Endothelial cell of umbilical vein (primary cell): ENCODE measurements at regions not wholly inside any gene's neighbourhood (a gene's known extent, or its start where the extent isn't known, plus 50 kb on each side); places are given as distances from the start of the nearest gene placed in this dataset.

Experiments used
- BruUV-seq: library from RNA; stranded (reverse); fragments of 400-500 nt; replicated peaks from 2 replicates; lab custom pipeline; 2021; lab: Mats Ljungman, UMichigan
- CTCF ChIA-PET: fragments of 300-600, 350-600 bp; sonication (Branson Sonifier 250); formaldehyde crosslinking; loops from one replicate; lab custom pipeline; 2021; ENCODE audit warnings: antibody characterized with exemption, inconsistent platforms; lab: Charles Lee
- POLR2A ChIA-PET: fragments of 300-600, 350-600 bp; sonication (Branson Sonifier 250); formaldehyde crosslinking; loops from one replicate; lab custom pipeline; 2021; ENCODE audit warnings: antibody characterized with exemption, inconsistent platforms; lab: Charles Lee
- DNase-seq: peaks from one replicate; pipeline ENCODE4 v3.0.0-alpha.2; 2011; ENCODE audit warnings: low read depth, low spot score
- FAIRE-seq: peaks from 2 replicates; lab custom pipeline; 2011; peaks lifted over from hg19 to GRCh38; lab: Jason Lieb, UNC
- H2AFZ ChIP-seq: 2 replicates; pipeline ENCODE4 v1.6.0; 2012; ENCODE audit warnings: low read depth, low read length, control low read depth, inconsistent platforms
- H3K27ac ChIP-seq: 2 replicates; pipeline ENCODE4 v1.5.1; 2011; ENCODE audit warnings: low read depth, mild to moderate bottlenecking, control low read depth, low read length, moderate library complexity; ENCODE audit not compliant: insufficient read depth
- H3K27me3 ChIP-seq, 2 experiments: 2 replicates each; pipeline versions ENCODE4 v1.6.0 to v1.6.1; 2011; ENCODE audit warnings: low read length in 2 of 2, mixed read lengths in 1 of 2; ENCODE audit not compliant: control insufficient read depth in 2 of 2, insufficient read depth in 2 of 2
- H3K36me3 ChIP-seq, 2 experiments: 2 replicates in 1 of 2; 3 replicates in 1 of 2; pipeline ENCODE4 v1.5.1; 2011; ENCODE audit warnings: low read length in 2 of 2, mild to moderate bottlenecking in 1 of 2, moderate library complexity in 1 of 2; ENCODE audit not compliant: control insufficient read depth in 2 of 2, insufficient read depth in 2 of 2; ENCODE audit errors: extremely low read depth in 1 of 2
- H3K4me1 ChIP-seq: 3 replicates; pipeline ENCODE4 v1.5.1; 2011; ENCODE audit warnings: mild to moderate bottlenecking, low read length; ENCODE audit not compliant: control insufficient read depth, insufficient read depth; ENCODE audit errors: extremely low read depth
- H3K4me2 ChIP-seq: 2 replicates; pipeline ENCODE4 v1.6.1; 2011; ENCODE audit warnings: low read length, control low read depth, mixed read lengths; ENCODE audit not compliant: insufficient read depth
- H3K4me3 ChIP-seq, 3 experiments: fragments of 200-600 bp in 1 of 3; sonication (generic), shearing (Covaris generic) in 1 of 3; replicated peaks in 1 of 3; 2 replicates each; pipeline ENCODE4 v1.5.1; 2011 to 2016; ENCODE audit warnings: control low read depth in 3 of 3, low read length in 3 of 3, mild to moderate bottlenecking in 2 of 3, inconsistent platforms in 1 of 3, low read depth in 1 of 3, moderate library complexity in 1 of 3; ENCODE audit not compliant: insufficient read depth in 1 of 3
- H3K79me2 ChIP-seq: 2 replicates; pipeline ENCODE4 v1.6.0; 2012; ENCODE audit warnings: low read length, inconsistent platforms; ENCODE audit not compliant: control insufficient read depth, insufficient read depth
- H3K9ac ChIP-seq: replicated peaks from 2 replicates; pipeline ENCODE3; 2011; ENCODE audit warnings: low read length, control low read depth; ENCODE audit not compliant: insufficient read depth; ENCODE audit errors: extremely low read depth
- H3K9me1 ChIP-seq: replicated peaks from 3 replicates; pipeline ENCODE4 v1.6.0; 2011; ENCODE audit warnings: mild to moderate bottlenecking, low read length; ENCODE audit not compliant: control insufficient read depth, insufficient read depth; ENCODE audit errors: extremely low read depth
- H3K9me3 ChIP-seq: replicated peaks from 2 replicates; pipeline ENCODE4 v1.5.1; 2012; ENCODE audit warnings: low read length, inconsistent platforms; ENCODE audit not compliant: control insufficient read depth, insufficient read depth
- H4K20me1 ChIP-seq: replicated peaks from 2 replicates; pipeline ENCODE3; 2011; ENCODE audit warnings: mild to moderate bottlenecking, low read length; ENCODE audit not compliant: control insufficient read depth, insufficient read depth; ENCODE audit errors: extremely low read depth
- CTCF ChIP-seq, 2 donors: IDR thresholded peaks; 1 replicate in 1 of 2; 2 replicates in 1 of 2; pipeline ENCODE4 v1.5.1; 2011; ENCODE audit warnings: low read length in 2 of 2, mild to moderate bottlenecking in 2 of 2, moderate library complexity in 2 of 2, control low read depth in 1 of 2, inconsistent platforms in 1 of 2, low read depth in 1 of 2; ENCODE audit not compliant: insufficient read depth in 1 of 2; ENCODE audit errors: extremely low read depth in 1 of 2
- EZH2 ChIP-seq: IDR thresholded peaks from 2 replicates; pipeline ENCODE4 v1.6.1; 2012; ENCODE audit warnings: borderline replicate concordance, low read depth, mild to moderate bottlenecking, moderate library complexity, low read length, inconsistent platforms; ENCODE audit not compliant: severe bottlenecking
- FOS ChIP-seq: IDR thresholded peaks from 2 replicates; pipeline ENCODE4 v1.6.1; 2011; ENCODE audit warnings: mild to moderate bottlenecking, low read length, moderate library complexity, borderline replicate concordance; ENCODE audit not compliant: insufficient read depth
- GATA2 ChIP-seq: IDR thresholded peaks from 2 replicates; pipeline ENCODE4 v1.7.0; 2011; ENCODE audit warnings: low read depth, mild to moderate bottlenecking, moderate library complexity, mixed read lengths, low read length; ENCODE audit not compliant: insufficient read length, insufficient read depth
- JUN ChIP-seq: IDR thresholded peaks from 2 replicates; pipeline ENCODE4 v1.6.1; 2011; ENCODE audit warnings: borderline replicate concordance, low read depth; ENCODE audit not compliant: insufficient read length, insufficient read depth
- MAX ChIP-seq: IDR thresholded peaks from 2 replicates; pipeline ENCODE4 v1.6.1; 2011; ENCODE audit not compliant: insufficient read depth, insufficient read length
- MYC ChIP-seq: IDR thresholded peaks from one replicate; pipeline ENCODE4 v1.6.1; 2011; ENCODE audit warnings: mild to moderate bottlenecking, low read depth, low read length
- POLR2A ChIP-seq: IDR thresholded peaks from 2 replicates; pipeline ENCODE4 v1.6.1; 2012; ENCODE audit warnings: low read depth, mild to moderate bottlenecking, control low read depth, low read length
- POLR2AphosphoS5 ChIP-seq: IDR thresholded peaks from 2 replicates; pipeline ENCODE4 v1.6.1; 2012; ENCODE audit warnings: low read depth, mild to moderate bottlenecking, control low read depth, low read length, moderate library complexity; ENCODE audit not compliant: insufficient read depth
- dilution Hi-C: fragments of 300-500 bp; cut with MboI; formaldehyde crosslinking; loops from one replicate; pipeline ENCODE4 v1.15.0; 2019; ENCODE audit warnings: low sequenced_read_pairs; ENCODE audit not compliant: extremely low pct_ligation_motif_present
- intact Hi-C: fragments of 100-400 bp; cut with micrococcal nuclease; formaldehyde crosslinking; loops from one replicate; pipeline ENCODE4 v1.10.0; 2022

- intact Hi-C loops (no loop called here), dilution Hi-C loops (no loop called here)
Measured at GRCh38 chr14:65203574-65203973, 101.3 kb upstream of the MAX start.

More at GRCh38 chr14:65203574-65203973, 101.3 kb upstream of the MAX start:
- TF ChIP-seq CTCF (IDR thresholded peaks at IDR 0.05; ENCODE audit: extremely low read depth in 1 of 2, insufficient read depth in 1 of 2, low read depth in 1 of 2, low read length in 2 of 2) (no peak), GATA2 (no peak), JUN (no peak), MYC (no peak), EZH2 (no peak), POLR2AphosphoS5 (no peak), MAX (no peak), POLR2A (no peak), FOS (no peak)
- no peak for FAIRE-seq
- BruUV-seq: no TSS peak
- H3K4me1 ChIP-seq: no peaks in the 10 kb centered on the region
- no peaks in the 10 kb centered on the region for H3K9me1 ChIP-seq
- CTCF ChIA-PET: interaction anchor here (1.6 kb wide), 1 partner anchor 8 kb away, joined by 4 read pairs; no protein-coding TSS in a partner anchor
- H3K4me2 ChIP-seq: no peak overlapping the region
- H3K9me3 ChIP-seq: no peaks in the 10 kb centered on the region
- POLR2A ChIA-PET: no interaction called here
- H3K36me3 ChIP-seq: no peaks in the 10 kb centered on the region
- H3K27ac ChIP-seq: no peak overlapping the region
- no peak overlapping the region for H3K4me3 ChIP-seq
- H3K9ac ChIP-seq: no peak overlapping the region
- H4K20me1 ChIP-seq: no peaks in the 10 kb centered on the region
- no peak overlapping the region for H2AFZ ChIP-seq
- no peak for DNase-seq
- H3K79me2 ChIP-seq: no peaks in the 10 kb centered on the region
- no peaks in the 10 kb centered on the region for H3K27me3 ChIP-seq
